ENCODE measurements at regions not wholly inside any gene's neighbourhood (a gene's known extent, or its start where the extent isn't known, plus 50 kb on each side); places are given as distances from the start of the nearest gene placed in this dataset.
A peak's percentile ranks its signal among the peaks of the same experiment; 100 is the strongest.

- DNase-seq: no peak
Measured at GRCh38 chr3:190252080-190252479, 70.2 kb downstream of the CLDN1 start.

GRCh38 chr3:190249414-190249813 lies 72.8 kb downstream of the CLDN1 start:
- DNase-seq: no peak

- DNase-seq: no peak
Measured at GRCh38 chr3:190242147-190242546, 80.1 kb downstream of the CLDN1 start.

GRCh38 chr3:190239325-190239724 lies 82.9 kb downstream of the CLDN1 start:
- no peak for DNase-seq

GRCh38 chr3:190238871-190239270 lies 83.4 kb downstream of the CLDN1 start:
- no peak for DNase-seq

GRCh38 chr3:190234621-190235020 lies 87.6 kb downstream of the CLDN1 start:
- no peak for DNase-seq

- DNase-seq: peak; percentile 42
Measured at GRCh38 chr3:190229632-190230424, 92.4 kb downstream of the CLDN1 start.

- DNase-seq: no peak
Measured at GRCh38 chr3:190227064-190227463, 95.2 kb downstream of the CLDN1 start.

GRCh38 chr3:190224863-190225692 lies 97.2 kb downstream of the CLDN1 start:
- peak; percentile 68 for DNase-seq

GRCh38 chr3:190224456-190224855 lies 97.8 kb downstream of the CLDN1 start:
- no peak for DNase-seq

GRCh38 chr3:190222916-190223315 lies 99.3 kb downstream of the CLDN1 start:
- DNase-seq: no peak

- no peak for DNase-seq
Measured at GRCh38 chr3:190222360-190222759, 99.9 kb downstream of the CLDN1 start.

- no peak for DNase-seq
Measured at GRCh38 chr3:190220362-190220761, 99.7 kb upstream of the P3H2 start.

GRCh38 chr3:190217081-190217480 lies 96.4 kb upstream of the P3H2 start:
- peak; percentile 54 for DNase-seq

- DNase-seq: no peak
Measured at GRCh38 chr3:190213727-190214126, 93.0 kb upstream of the P3H2 start.

- no peak for DNase-seq
Measured at GRCh38 chr3:190210608-190211007, 89.9 kb upstream of the P3H2 start.

GRCh38 chr3:190209533-190209932 lies 88.8 kb upstream of the P3H2 start:
- no peak for DNase-seq

- no peak for DNase-seq
Measured at GRCh38 chr3:190208196-190208595, 87.5 kb upstream of the P3H2 start.

- peak; percentile 37 for DNase-seq
Measured at GRCh38 chr3:190205739-190206138, 85.0 kb upstream of the P3H2 start.

- DNase-seq: no peak
Measured at GRCh38 chr3:190204200-190204599, 83.5 kb upstream of the P3H2 start.

- no peak for DNase-seq
Measured at GRCh38 chr3:190197346-190197763, 76.7 kb upstream of the P3H2 start.

GRCh38 chr3:190194506-190194905 lies 73.8 kb upstream of the P3H2 start:
- DNase-seq: no peak

- no peak for DNase-seq
Measured at GRCh38 chr3:190193210-190193609, 72.5 kb upstream of the P3H2 start.

GRCh38 chr3:190192739-190193138 lies 72.0 kb upstream of the P3H2 start:
- DNase-seq: peak; percentile 32

Data from dermis blood vessel endothelial cell (primary cell).